H1 (cell line): ENCODE measurements at regions not wholly inside any gene's neighbourhood (a gene's known extent, or its start where the extent isn't known, plus 50 kb on each side); places are given as distances from the start of the nearest gene placed in this dataset.

ENCODE experiments used
- RAD21 ChIP-seq, 2 experiments: IDR thresholded peaks in 1 of 2; conservative IDR thresholded peaks in 1 of 2; 2 replicates each; pipeline ENCODE4 v1.6.1; 2011; ENCODE audit warnings: low read depth in 2 of 2, low read length in 2 of 2, improper control_type of control experiment in 1 of 2, inconsistent platforms in 1 of 2, mild to moderate bottlenecking in 1 of 2, moderate library complexity in 1 of 2
- TEAD4 ChIP-seq: IDR thresholded peaks from 2 replicates; pipeline ENCODE4 v1.6.1; 2012; ENCODE audit warnings: low read depth, low read length, inconsistent platforms, mixed read lengths

GRCh38 chr11:129528296-129528695 lies 152.6 kb downstream of the BARX2 start:
- TF ChIP-seq RAD21 (IDR thresholded peaks at IDR 0.05 in 1 of 2, conservative IDR thresholded peaks at IDR 0.05 in 1 of 2; ENCODE audit: low read depth in 2 of 2, low read length in 2 of 2) (no peak), TEAD4 (no peak)
